ENCODE measurements at regions not wholly inside any gene's neighbourhood (a gene's known extent, or its start where the extent isn't known, plus 50 kb on each side); places are given as distances from the start of the nearest gene placed in this dataset.

- 0 out of 2 replicates have a peak, but pooled peaks have one; percentile 10 for TF ChIP-seq CTCF (IDR thresholded peaks at IDR 0.05; ENCODE audit: low read depth, low read length)
- H3K36me3 ChIP-seq, result no peaks in the 10 kb centered on the region
- no peaks in the 10 kb centered on the region for H3K9me3 ChIP-seq (ENCODE audit: severe bottlenecking)
- H3K4me3 ChIP-seq (ENCODE audit: low read depth, low read length), result no peak overlapping the region
- no peak overlapping the region for H3K27ac ChIP-seq
- DNase-seq, result no peak
- H3K27me3 ChIP-seq (ENCODE audit: insufficient read depth, low read depth, severe bottlenecking), result no peaks in the 10 kb centered on the region
Observed at GRCh38 chr12:18139989-18140596, 50.1 kb upstream of the RERGL start.

Measured in WERI-Rb-1 (cell line).